ENCODE measurements at regions not wholly inside any gene's neighbourhood (a gene's known extent, or its start where the extent isn't known, plus 50 kb on each side); places are given as distances from the start of the nearest gene placed in this dataset.

DNA sequence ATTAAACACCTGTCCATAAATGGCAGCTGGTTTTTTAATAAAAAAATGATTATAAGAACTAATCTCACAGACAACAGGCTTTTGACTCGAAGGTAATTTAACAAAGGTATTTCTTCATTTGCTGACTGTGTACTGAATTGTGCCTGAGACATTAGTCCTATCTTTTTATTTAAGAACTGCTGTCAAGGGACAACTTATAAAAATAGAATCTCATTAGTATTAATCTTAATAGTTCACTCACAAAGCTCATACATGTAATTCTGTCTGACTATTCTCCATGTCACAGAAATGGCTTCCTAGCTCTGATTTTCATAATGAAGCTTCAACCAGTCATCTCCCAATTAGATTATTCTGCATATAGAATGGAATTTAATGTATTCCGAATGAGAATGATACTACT, 276.9 kb upstream of the PDZRN3 start:
- no peak overlapping the region for H3K4me2 ChIP-seq (ENCODE audit: low read length)
- no peaks in the 10 kb centered on the region for H3K36me3 ChIP-seq (ENCODE audit: insufficient read depth, low read length)
- H3K27me3 ChIP-seq (ENCODE audit: insufficient read depth, low read length) = no peaks in the 10 kb centered on the region
- no peaks in the 10 kb centered on the region for H3K9me3 ChIP-seq (ENCODE audit: low read length)
- H4K20me1 ChIP-seq (ENCODE audit: insufficient read depth, low read length) = no peaks in the 10 kb centered on the region
- H3K9ac ChIP-seq (ENCODE audit: low read length) = no peak overlapping the region
- TF ChIP-seq, protein P1, sequence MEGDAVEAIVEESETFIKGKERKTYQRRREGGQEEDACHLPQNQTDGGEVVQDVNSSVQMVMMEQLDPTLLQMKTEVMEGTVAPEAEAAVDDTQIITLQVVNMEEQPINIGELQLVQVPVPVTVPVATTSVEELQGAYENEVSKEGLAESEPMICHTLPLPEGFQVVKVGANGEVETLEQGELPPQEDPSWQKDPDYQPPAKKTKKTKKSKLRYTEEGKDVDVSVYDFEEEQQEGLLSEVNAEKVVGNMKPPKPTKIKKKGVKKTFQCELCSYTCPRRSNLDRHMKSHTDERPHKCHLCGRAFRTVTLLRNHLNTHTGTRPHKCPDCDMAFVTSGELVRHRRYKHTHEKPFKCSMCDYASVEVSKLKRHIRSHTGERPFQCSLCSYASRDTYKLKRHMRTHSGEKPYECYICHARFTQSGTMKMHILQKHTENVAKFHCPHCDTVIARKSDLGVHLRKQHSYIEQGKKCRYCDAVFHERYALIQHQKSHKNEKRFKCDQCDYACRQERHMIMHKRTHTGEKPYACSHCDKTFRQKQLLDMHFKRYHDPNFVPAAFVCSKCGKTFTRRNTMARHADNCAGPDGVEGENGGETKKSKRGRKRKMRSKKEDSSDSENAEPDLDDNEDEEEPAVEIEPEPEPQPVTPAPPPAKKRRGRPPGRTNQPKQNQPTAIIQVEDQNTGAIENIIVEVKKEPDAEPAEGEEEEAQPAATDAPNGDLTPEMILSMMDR (IDR thresholded peaks at IDR 0.05; ENCODE audit: low read length) = no peak
- no peak for TF ChIP-seq EZH2 (IDR thresholded peaks at IDR 0.05; ENCODE audit: borderline replicate concordance, low read length)
- H3K27ac ChIP-seq (ENCODE audit: low read depth, low read length, poor library complexity, severe bottlenecking) = no peak overlapping the region
- no peak overlapping the region for H2AFZ ChIP-seq (ENCODE audit: low read length)
- no peaks in the 10 kb centered on the region for H3K9me2 ChIP-seq (ENCODE audit: low read depth, low read length)
- H3K79me2 ChIP-seq (ENCODE audit: insufficient read depth, low read length) = no peaks in the 10 kb centered on the region
- no peaks in the 10 kb centered on the region for H3K4me1 ChIP-seq (ENCODE audit: insufficient read depth, low read length, severe bottlenecking)
- H3K4me3 ChIP-seq (ENCODE audit: low read depth, low read length, poor library complexity, severe bottlenecking) = no peak overlapping the region
- no peaks in the 10 kb centered on the region for H3F3A ChIP-seq (ENCODE audit: insufficient read depth, low read length)

DNA sequence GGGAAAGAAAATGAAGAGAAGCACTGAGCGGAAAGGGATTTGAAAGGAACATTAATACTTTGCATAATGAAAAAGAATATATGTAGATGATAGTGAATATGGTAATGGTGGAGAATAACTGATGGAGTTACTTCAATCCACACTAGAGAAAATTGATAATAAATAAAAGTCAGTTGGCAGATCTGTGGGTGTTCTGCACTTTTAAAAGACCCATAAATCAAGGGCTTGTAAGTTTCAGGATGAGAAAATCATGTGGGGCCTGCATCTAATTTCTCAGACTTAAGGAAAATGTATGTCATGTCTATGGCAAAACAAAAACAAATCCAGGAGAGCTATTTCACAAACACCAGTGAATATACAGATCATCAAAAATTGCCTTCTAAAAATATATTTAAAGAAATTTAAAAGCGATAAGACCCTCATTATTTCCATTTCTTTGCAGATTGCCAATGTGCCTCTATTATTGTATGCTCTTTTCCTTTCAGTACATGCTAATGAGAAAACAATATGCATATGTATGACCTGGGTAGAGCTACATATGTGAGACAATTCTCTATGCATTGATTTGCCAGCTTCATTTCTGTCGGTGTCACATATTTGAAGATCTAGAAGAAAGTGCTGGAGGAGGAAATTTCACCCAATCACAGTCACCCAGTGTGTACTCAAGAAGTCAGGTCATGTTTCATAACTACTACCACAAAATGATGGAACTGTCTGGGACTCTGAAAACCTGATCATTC, 269.9 kb upstream of the PDZRN3 start:
- Histone ChIP-seq H3K79me2 (ENCODE audit: insufficient read depth, low read length) (no peaks in the 10 kb centered on the region), H3K27me3 (ENCODE audit: insufficient read depth, low read length) (no peaks in the 10 kb centered on the region)
- TF ChIP-seq, protein P1 (IDR thresholded peaks at IDR 0.05; ENCODE audit: low read length) = no peak
- TF ChIP-seq EZH2 (IDR thresholded peaks at IDR 0.05; ENCODE audit: borderline replicate concordance, low read length) = no peak

DNA sequence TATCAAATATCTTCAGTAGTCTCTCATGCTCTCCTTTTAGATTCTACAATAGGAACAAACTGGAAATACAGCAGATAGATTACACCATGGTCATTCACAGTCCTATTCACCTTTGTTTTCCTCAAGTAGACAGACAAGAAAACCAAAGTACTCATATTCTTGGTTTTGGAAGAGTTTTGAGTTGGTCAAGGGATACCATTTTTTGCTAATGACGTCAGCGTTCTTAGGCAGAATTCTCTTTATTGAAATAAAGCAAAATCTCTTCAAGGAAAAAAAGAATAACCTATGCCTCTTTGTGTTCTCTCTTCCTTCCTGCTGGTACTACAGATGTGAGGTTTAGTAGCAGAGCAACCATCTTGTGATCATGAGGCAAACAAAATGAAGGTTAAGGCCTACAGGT, 268.3 kb upstream of the PDZRN3 start:
- TF ChIP-seq EZH2 (IDR thresholded peaks at IDR 0.05; ENCODE audit: borderline replicate concordance, low read length) = no peak
- TF ChIP-seq, protein P1 (IDR thresholded peaks at IDR 0.05; ENCODE audit: low read length) = no peak
- H2AFZ ChIP-seq (ENCODE audit: low read length) = no peak overlapping the region
- no peaks in the 10 kb centered on the region for H3K79me2 ChIP-seq (ENCODE audit: insufficient read depth, low read length)
- H3K4me2 ChIP-seq (ENCODE audit: low read length) = no peak overlapping the region
- no peaks in the 10 kb centered on the region for H3K9me3 ChIP-seq (ENCODE audit: low read length)
- H4K20me1 ChIP-seq (ENCODE audit: insufficient read depth, low read length) = no peaks in the 10 kb centered on the region
- H3K27ac ChIP-seq (ENCODE audit: low read depth, low read length, poor library complexity, severe bottlenecking) = no peak overlapping the region
- no peaks in the 10 kb centered on the region for H3K36me3 ChIP-seq (ENCODE audit: insufficient read depth, low read length)
- H3K9me2 ChIP-seq (ENCODE audit: low read depth, low read length) = no peaks in the 10 kb centered on the region
- H3F3A ChIP-seq (ENCODE audit: insufficient read depth, low read length) = no peaks in the 10 kb centered on the region
- H3K27me3 ChIP-seq (ENCODE audit: insufficient read depth, low read length) = no peaks in the 10 kb centered on the region
- no peak overlapping the region for H3K9ac ChIP-seq (ENCODE audit: low read length)
- H3K4me1 ChIP-seq (ENCODE audit: insufficient read depth, low read length, severe bottlenecking) = no peaks in the 10 kb centered on the region
- no peak overlapping the region for H3K4me3 ChIP-seq (ENCODE audit: low read depth, low read length, poor library complexity, severe bottlenecking)

More for the DNA sequence above, 269.9 kb upstream of the PDZRN3 start:
- H3K4me3 ChIP-seq (ENCODE audit: low read depth, low read length, poor library complexity, severe bottlenecking) = no peak overlapping the region
- H3K36me3 ChIP-seq (ENCODE audit: insufficient read depth, low read length) = no peaks in the 10 kb centered on the region
- H3F3A ChIP-seq (ENCODE audit: insufficient read depth, low read length) = no peaks in the 10 kb centered on the region
- no peaks in the 10 kb centered on the region for H3K9me3 ChIP-seq (ENCODE audit: low read length)
- no peak overlapping the region for H3K27ac ChIP-seq (ENCODE audit: low read depth, low read length, poor library complexity, severe bottlenecking)
- no peak overlapping the region for H3K4me2 ChIP-seq (ENCODE audit: low read length)
- no peaks in the 10 kb centered on the region for H3K4me1 ChIP-seq (ENCODE audit: insufficient read depth, low read length, severe bottlenecking)
- H3K9me2 ChIP-seq (ENCODE audit: low read depth, low read length) = no peaks in the 10 kb centered on the region
- no peak overlapping the region for H3K9ac ChIP-seq (ENCODE audit: low read length)
- no peaks in the 10 kb centered on the region for H4K20me1 ChIP-seq (ENCODE audit: insufficient read depth, low read length)
- H2AFZ ChIP-seq (ENCODE audit: low read length) = no peak overlapping the region
